ENCODE measurements at regions not wholly inside any gene's neighbourhood (a gene's known extent, or its start where the extent isn't known, plus 50 kb on each side); places are given as distances from the start of the nearest gene placed in this dataset.

GRCh38 chr1:125086611-125087010, 3901.8 kb downstream of the SRGAP2C start:
- no peak overlapping the region for H3K18ac ChIP-seq (ENCODE audit: extremely low read depth, low read length)
- DNase-seq (ENCODE audit: low read depth in 1 of 2, low spot score in 2 of 2) (no peak), FAIRE-seq (no peak)
- H3K36me3 ChIP-seq (ENCODE audit: control insufficient read depth in 2 of 4, insufficient read depth in 4 of 4, low read length in 3 of 4) = no peaks in the 10 kb centered on the region; a peak in 1 of 8 replicates
- H3K9ac ChIP-seq (replicated peaks in 1 of 4; ENCODE audit: extremely low read depth in 1 of 4, low read depth in 3 of 4, low read length in 3 of 4) = no peak overlapping the region
- peaks cover 33 to 34% of the 10 kb centered on the region in 2 experiments for H3K9me3 ChIP-seq (ENCODE audit: insufficient read depth in 2 of 2, low read depth in 1 of 2, low read length in 1 of 2)
- no peak overlapping the region for H3K14ac ChIP-seq (ENCODE audit: insufficient read length)
- H3K23ac ChIP-seq (ENCODE audit: insufficient read length) = no peak overlapping the region
- H4K8ac ChIP-seq (ENCODE audit: extremely low read depth, insufficient read depth, low read length) = no peak overlapping the region
- no CpG with 5 or more reads among the region's 45 CpGs for WGBS, 2 experiments (ENCODE audit: extremely low coverage in 1 of 2, insufficient coverage in 1 of 2, insufficient read length in 1 of 2, insufficient replicate concordance in 2 of 2, low coverage in 1 of 2, low lambda C conversion rate in 2 of 2, missing lambda C conversion rate in 1 of 2)
- H2BK12ac ChIP-seq (ENCODE audit: low read depth, low read length) = no peak overlapping the region
- no peak overlapping the region for H3K4me2 ChIP-seq (ENCODE audit: insufficient read depth in 1 of 2, low read depth in 2 of 2, low read length in 2 of 2)
- no peak overlapping the region for H3K56ac ChIP-seq (replicated peaks; ENCODE audit: insufficient read length, low read depth, low read length)
- no peaks in the 10 kb centered on the region for H3K4me1 ChIP-seq (replicated peaks in 1 of 4; ENCODE audit: control insufficient read depth in 3 of 4, insufficient read depth in 4 of 4, low read length in 3 of 4)
- no peak overlapping the region for H2AK5ac ChIP-seq (ENCODE audit: low read depth, low read length)
- H2AFZ ChIP-seq (ENCODE audit: low read length) = no peak overlapping the region
- no peak overlapping the region for H2BK120ac ChIP-seq (replicated peaks; ENCODE audit: low read depth, low read length)
- H4K20me1 ChIP-seq (replicated peaks in 1 of 2; ENCODE audit: control insufficient read depth in 1 of 2, insufficient read depth in 2 of 2, low read length in 2 of 2) = no peaks in the 10 kb centered on the region
- no peak overlapping the region for H3K27ac ChIP-seq (ENCODE audit: low read depth, low read length)
- ChIA-PET POLR2A (ENCODE audit: partially characterized antibody) (no interaction called here), CTCF (ENCODE audit: partially characterized antibody) (no interaction called here)
- no peak overlapping the region for H4K91ac ChIP-seq (replicated peaks; ENCODE audit: insufficient read length, low read length)
- H4K5ac ChIP-seq (ENCODE audit: insufficient read length, low read depth, low read length) = no peak overlapping the region
- H3K23me2 ChIP-seq (ENCODE audit: low read depth, low read length) = no peaks in the 10 kb centered on the region; the same call in 1 of the 2 replicates
- H3K79me1 ChIP-seq (ENCODE audit: low read depth, low read length) = no peaks in the 10 kb centered on the region
- H3K79me2 ChIP-seq (ENCODE audit: control insufficient read depth in 1 of 2, insufficient read depth in 2 of 2, low read length in 2 of 2) = no peaks in the 10 kb centered on the region
- H3K27me3 ChIP-seq (replicated peaks in 1 of 4; ENCODE audit: control insufficient read depth in 3 of 4, extremely low read depth in 1 of 4, insufficient read depth in 3 of 4, low read length in 3 of 4) = no peaks in the 10 kb centered on the region
- no peak overlapping the region for H2BK15ac ChIP-seq (ENCODE audit: low read length)
- no peak overlapping the region for H3K4me3 ChIP-seq (ENCODE audit: extremely low read depth in 1 of 4, insufficient read depth in 2 of 4, low read depth in 3 of 4, low read length in 4 of 4)
- no peak overlapping the region for H2BK20ac ChIP-seq (ENCODE audit: low read length)
- H2BK5ac ChIP-seq (ENCODE audit: low read depth, low read length) = no peak overlapping the region
- H3K4ac ChIP-seq (replicated peaks; ENCODE audit: insufficient read length, low read depth, low read length) = no peak overlapping the region
- TF ChIP-seq HDAC2 (IDR thresholded peaks at IDR 0.05; ENCODE audit: borderline replicate concordance in 1 of 2, low read depth in 2 of 2, low read length in 2 of 2) = no peak
- no peak for TF ChIP-seq MAFK (IDR thresholded peaks at IDR 0.05; ENCODE audit: low read depth, low read length)
- no peak for TF ChIP-seq SUZ12 (IDR thresholded peaks at IDR 0.05; ENCODE audit: low read length)
- no peak for TF ChIP-seq TAF1 (IDR thresholded peaks at IDR 0.05; ENCODE audit: low read depth, low read length)
- TF ChIP-seq JUND (IDR thresholded peaks at IDR 0.05; ENCODE audit: low read length) = no peak
- no peak for TF ChIP-seq SIN3A (conservative IDR thresholded peaks at IDR 0.05 in 1 of 2, IDR thresholded peaks at IDR 0.05 in 1 of 2; ENCODE audit: low read depth in 1 of 2, low read length in 2 of 2)

Measured in H1 (cell line).